H9 (cell line): ENCODE measurements at regions not wholly inside any gene's neighbourhood (a gene's known extent, or its start where the extent isn't known, plus 50 kb on each side); places are given as distances from the start of the nearest gene placed in this dataset.
"Not testable (repeated sequence)": the region's sequence is repeated elsewhere in the genome, so short reads cannot be mapped to it uniquely, and the experiment has no call there.

Experiments used
- DNase-seq: peaks from one replicate; pipeline ENCODE4 v3.0.0-alpha.2; 2017
- H2AFZ ChIP-seq: one replicate; pipeline ENCODE4 v1.6.1; 2013; ENCODE audit warnings: mild to moderate bottlenecking, low read length, control low read depth, moderate library complexity
- H2AK5ac ChIP-seq: 2 replicates; pipeline ENCODE4 v1.6.1; 2013; ENCODE audit warnings: low read length, control low read depth, mixed read lengths; ENCODE audit not compliant: insufficient read length
- H2BK120ac ChIP-seq: one replicate; pipeline ENCODE4 v1.6.1; 2013; ENCODE audit warnings: low read depth, mild to moderate bottlenecking, low read length, control low read depth, inconsistent platforms; ENCODE audit not compliant: poor library complexity, severe bottlenecking
- H2BK12ac ChIP-seq: 2 replicates; pipeline ENCODE4 v1.6.1; 2013; ENCODE audit warnings: low read length, control low read depth, mixed read lengths, low read depth; ENCODE audit not compliant: insufficient read length
- H2BK15ac ChIP-seq: 2 replicates; pipeline ENCODE4 v1.6.1; 2013; ENCODE audit warnings: low read depth, low read length, control low read depth
- H2BK20ac ChIP-seq: one replicate; pipeline ENCODE4 v1.6.1; 2013; ENCODE audit warnings: low read depth, mild to moderate bottlenecking, low read length, control low read depth, inconsistent platforms; ENCODE audit not compliant: poor library complexity, severe bottlenecking
- H2BK5ac ChIP-seq: 2 replicates; pipeline ENCODE4 v1.6.1; 2013; ENCODE audit warnings: low read length, control low read depth, mixed read lengths; ENCODE audit not compliant: insufficient read length
- H3K14ac ChIP-seq: 2 replicates; pipeline ENCODE4 v1.6.1; 2013; ENCODE audit warnings: low read length, control low read depth; ENCODE audit not compliant: insufficient read depth
- H3K18ac ChIP-seq: 2 replicates; pipeline ENCODE4 v1.6.1; 2013; ENCODE audit warnings: low read depth, mild to moderate bottlenecking, mixed read lengths, low read length, control low read depth; ENCODE audit not compliant: insufficient read length
- H3K23ac ChIP-seq: 2 replicates; pipeline ENCODE4 v1.6.1; 2013; ENCODE audit warnings: low read length, control low read depth, mixed read lengths, low read depth; ENCODE audit not compliant: insufficient read length
- H3K23me2 ChIP-seq: 2 replicates; pipeline ENCODE4 v1.6.1; 2013; ENCODE audit warnings: low read depth, mild to moderate bottlenecking, mixed read lengths, low read length, control low read depth; ENCODE audit not compliant: insufficient read length, poor library complexity, severe bottlenecking
- H3K27ac ChIP-seq: 2 replicates; pipeline ENCODE4 v1.5.1; 2013; ENCODE audit warnings: low read length, control low read depth, mixed read lengths, low read depth; ENCODE audit not compliant: insufficient read length
- H3K27me3 ChIP-seq: 2 replicates; pipeline ENCODE4 v1.6.1; 2013; ENCODE audit warnings: low read length, control low read depth, inconsistent platforms; ENCODE audit not compliant: insufficient read depth
- H3K4ac ChIP-seq: 2 replicates; pipeline ENCODE4 v1.6.1; 2013; ENCODE audit warnings: low read depth, mild to moderate bottlenecking, control low read depth, inconsistent platforms, low read length, moderate library complexity
- H3K4me1 ChIP-seq: 2 replicates; pipeline ENCODE4 v1.6.1; 2013; ENCODE audit warnings: low read length, control low read depth, inconsistent platforms; ENCODE audit not compliant: insufficient read depth
- H3K4me2 ChIP-seq: 2 replicates; pipeline ENCODE4 v1.6.1; 2013; ENCODE audit warnings: low read length, control low read depth, mixed read lengths; ENCODE audit not compliant: insufficient read length, insufficient read depth
- H3K56ac ChIP-seq: 2 replicates; pipeline ENCODE4 v1.6.1; 2013; ENCODE audit warnings: low read depth, mild to moderate bottlenecking, mixed read lengths, low read length, control low read depth; ENCODE audit not compliant: insufficient read length
- H3K79me1 ChIP-seq: 2 replicates; pipeline ENCODE4 v1.6.1; 2013; ENCODE audit warnings: low read depth, mild to moderate bottlenecking, moderate library complexity, low read length, control low read depth, inconsistent platforms; ENCODE audit not compliant: insufficient read depth, poor library complexity, severe bottlenecking
- H3K79me2 ChIP-seq: 2 replicates; pipeline ENCODE4 v1.6.1; 2013; ENCODE audit warnings: low read length, control low read depth, inconsistent platforms; ENCODE audit not compliant: insufficient read depth
- H3K9ac ChIP-seq: 2 replicates; pipeline ENCODE4 v1.6.1; 2013; ENCODE audit warnings: low read length, control low read depth, mixed read lengths; ENCODE audit not compliant: insufficient read length; ENCODE audit errors: extremely low read depth
- H3K9me3 ChIP-seq: one replicate; pipeline ENCODE4 v1.6.1; 2013; ENCODE audit warnings: low read depth, low read length, inconsistent platforms; ENCODE audit not compliant: control insufficient read depth
- H3T11ph ChIP-seq: one replicate; pipeline ENCODE4 v1.6.1; 2013; ENCODE audit warnings: mild to moderate bottlenecking, low read length, control low read depth, inconsistent platforms
- H4K20me1 ChIP-seq: one replicate; pipeline ENCODE4 v1.6.1; 2013; ENCODE audit not compliant: control insufficient read depth, insufficient read length, insufficient read depth
- H4K5ac ChIP-seq: 2 replicates; pipeline ENCODE4 v1.6.1; 2013; ENCODE audit warnings: low read depth, mild to moderate bottlenecking, mixed read lengths, low read length, control low read depth; ENCODE audit not compliant: insufficient read length
- H4K8ac ChIP-seq: replicated peaks from 2 replicates; pipeline ENCODE4 v1.6.1; 2013; ENCODE audit warnings: low read length, control low read depth, mixed read lengths, low read depth; ENCODE audit not compliant: insufficient read length
- H4K91ac ChIP-seq: 2 replicates; pipeline ENCODE4 v1.6.1; 2013; ENCODE audit warnings: low read depth, mild to moderate bottlenecking, moderate library complexity, mixed read lengths, low read length, control low read depth; ENCODE audit not compliant: insufficient read length
- H3K27ac Mint-ChIP-seq, 3 experiments: 2 replicates in 2 of 3; 3 replicates in 1 of 3; pipeline ENCODE4 v1.8.0; 2020 to 2021; ENCODE audit warnings: mixed read lengths in 3 of 3, mild to moderate bottlenecking in 1 of 3, moderate library complexity in 1 of 3
- H3K27me3 Mint-ChIP-seq: 2 replicates; pipeline ENCODE4 v1.8.0; 2021; ENCODE audit warnings: low read depth, mild to moderate bottlenecking, moderate library complexity, mixed read lengths
- H3K36me3 Mint-ChIP-seq, 3 experiments: 2 replicates in 2 of 3; 3 replicates in 1 of 3; pipeline ENCODE4 v1.8.0; 2020 to 2021; ENCODE audit warnings: low read depth in 3 of 3, mixed read lengths in 3 of 3; ENCODE audit not compliant: insufficient read depth in 1 of 3
- H3K4me1 Mint-ChIP-seq, 2 experiments: 2 replicates each; pipeline ENCODE4 v1.8.0; 2020; ENCODE audit warnings: mixed read lengths in 2 of 2
- H3K4me3 Mint-ChIP-seq, 2 experiments: 2 replicates in 1 of 2; 3 replicates in 1 of 2; pipeline ENCODE4 v1.8.0; 2020 to 2021; ENCODE audit warnings: mild to moderate bottlenecking in 2 of 2, mixed read lengths in 2 of 2, moderate library complexity in 1 of 2
- H3K9me3 Mint-ChIP-seq, 2 experiments: 2 replicates in 1 of 2; 3 replicates in 1 of 2; pipeline ENCODE4 v1.8.0; 2020; ENCODE audit warnings: mild to moderate bottlenecking in 2 of 2, mixed read lengths in 2 of 2, moderate library complexity in 1 of 2
- CTCF ChIP-seq: fragments of 200-600 bp; sonication (generic); conservative IDR thresholded peaks from 3 replicates; pipeline ENCODE4 v1.8.0; 2021; ENCODE audit warnings: antibody characterized with exemption, mild to moderate bottlenecking
- WGBS: extraction: QIAGEN DNeasy Blood & Tissue Kit; methylation state at CpG from one replicate; pipeline ENCODE4 v1.1.7; 2013; ENCODE audit warnings: missing lambda C conversion rate, low lambda C conversion rate, mixed read lengths; ENCODE audit not compliant: insufficient read length; ENCODE audit errors: extremely low coverage; 5-methylcytosine and 5-hydroxymethylcytosine counted together

GRCh38 chr17:83192161-83192788 is 112.9 kb downstream of the METRNL start:
- H2BK20ac ChIP-seq, result no peak overlapping the region

GRCh38 chr17:83192789-83193335 is 113.5 kb downstream of the METRNL start:
- not testable (repeated sequence) for H4K91ac ChIP-seq, H4K8ac ChIP-seq, H3K27ac Mint-ChIP-seq, H2BK120ac ChIP-seq, H2BK5ac ChIP-seq, H3K27ac ChIP-seq, H3K4me2 ChIP-seq, H2AK5ac ChIP-seq, H3K79me1 ChIP-seq, H3K4me1 ChIP-seq, H3K27me3 ChIP-seq, H3K9me3 ChIP-seq, H3K9ac ChIP-seq, H3K18ac ChIP-seq, H4K5ac ChIP-seq, H3K4me3 Mint-ChIP-seq, H3T11ph ChIP-seq, H4K20me1 ChIP-seq, H3K14ac ChIP-seq, H3K23me2 ChIP-seq, H3K27me3 Mint-ChIP-seq, H3K79me2 ChIP-seq, DNase-seq, H3K4me1 Mint-ChIP-seq, H3K56ac ChIP-seq, H3K4ac ChIP-seq, H2BK20ac ChIP-seq, H2AFZ ChIP-seq, H3K36me3 Mint-ChIP-seq, H2BK15ac ChIP-seq, H3K23ac ChIP-seq, H2BK12ac ChIP-seq
- no CpG with 5 or more reads among the region's 2 CpGs for WGBS
- H3K9me3 Mint-ChIP-seq, result peaks cover 33 to 68% of the 10 kb centered on the region in 2 experiments

More at GRCh38 chr17:83192161-83192788, 112.9 kb downstream of the METRNL start:
- Histone ChIP-seq H3K79me2 (no peaks in the 10 kb centered on the region), H2BK5ac (no peak overlapping the region), H3K27ac (no peak overlapping the region), H2BK15ac (no peak overlapping the region), H4K20me1 (no peaks in the 10 kb centered on the region), H4K8ac (no peak overlapping the region), H3K23me2 (no peaks in the 10 kb centered on the region), H3K14ac (no peak overlapping the region), H4K5ac (no peak overlapping the region), H3K18ac (no peak overlapping the region), H3K9ac (no peak overlapping the region), H3K79me1 (no peaks in the 10 kb centered on the region), H4K91ac (no peak overlapping the region), H3K56ac (no peak overlapping the region), H3K23ac (no peak overlapping the region), H2AK5ac (no peak overlapping the region), H2BK12ac (no peak overlapping the region), H3K9me3 (no peaks in the 10 kb centered on the region), H3K4me2 (no peak overlapping the region), H3K27me3 (no peaks in the 10 kb centered on the region), H2AFZ (no peak overlapping the region), H2BK120ac (no peak overlapping the region), H3T11ph (no peak overlapping the region), H3K4me1 (no peaks in the 10 kb centered on the region), H3K4ac (no peak overlapping the region)
- Mint-ChIP-seq H3K27me3 (peaks cover 7% of the 10 kb centered on the region), H3K36me3 (peaks cover 0 to 3% (median 2%) of the 10 kb centered on the region in 3 experiments; a peak in 3 of 7 replicates), H3K27ac (no peak overlapping the region; a peak in 1 of 7 replicates), H3K9me3 (peaks cover 32 to 65% of the 10 kb centered on the region in 2 experiments), H3K4me1 (no peaks in the 10 kb centered on the region), H3K4me3 (no peak overlapping the region)
- DNase-seq, result no peak
- no CpG with 5 or more reads among the region's 13 CpGs for WGBS
- no peak for TF ChIP-seq CTCF
